ENCODE measurements at regions not wholly inside any gene's neighbourhood (a gene's known extent, or its start where the extent isn't known, plus 50 kb on each side); places are given as distances from the start of the nearest gene placed in this dataset.

- Histone ChIP-seq H3K9me3 (ENCODE audit: control insufficient read depth, insufficient read depth, low read length) (no peaks in the 10 kb centered on the region), H3K36me3 (ENCODE audit: control insufficient read depth, insufficient read depth, low read length) (no peaks in the 10 kb centered on the region), H3K27me3 (ENCODE audit: control insufficient read depth, insufficient read depth, low read length) (no peaks in the 10 kb centered on the region), H3K4me1 (ENCODE audit: control insufficient read depth, insufficient read depth, low read length) (peaks cover 3% of the 10 kb centered on the region), H3K9ac (ENCODE audit: low read depth, low read length) (no peak overlapping the region), H3K4me3 (ENCODE audit: low read depth, low read length) (no peak overlapping the region)
Observed at GRCh38 chr3:159453945-159454344, 534.7 kb upstream of the IL12A start.

- no peaks in the 10 kb centered on the region for H3K27me3 ChIP-seq (ENCODE audit: control insufficient read depth, insufficient read depth, low read length)
- no peak overlapping the region for H3K4me3 ChIP-seq (ENCODE audit: low read depth, low read length)
- no peaks in the 10 kb centered on the region for H3K36me3 ChIP-seq (ENCODE audit: control insufficient read depth, insufficient read depth, low read length)
- peaks cover 3% of the 10 kb centered on the region for H3K4me1 ChIP-seq (ENCODE audit: control insufficient read depth, insufficient read depth, low read length)
- H3K9me3 ChIP-seq (ENCODE audit: control insufficient read depth, insufficient read depth, low read length), result no peaks in the 10 kb centered on the region
- H3K9ac ChIP-seq (ENCODE audit: low read depth, low read length), result no peak overlapping the region
Observed at GRCh38 chr3:159455741-159456181, 532.9 kb upstream of the IL12A start.

- H3K9me3 ChIP-seq (ENCODE audit: control insufficient read depth, insufficient read depth, low read length), result no peaks in the 10 kb centered on the region
- H3K27me3 ChIP-seq (ENCODE audit: control insufficient read depth, insufficient read depth, low read length), result no peaks in the 10 kb centered on the region
- no peak overlapping the region for H3K9ac ChIP-seq (ENCODE audit: low read depth, low read length)
- H3K4me3 ChIP-seq (ENCODE audit: low read depth, low read length), result no peak overlapping the region
- H3K4me1 ChIP-seq (ENCODE audit: control insufficient read depth, insufficient read depth, low read length), result peaks cover 3% of the 10 kb centered on the region
- H3K36me3 ChIP-seq (ENCODE audit: control insufficient read depth, insufficient read depth, low read length), result no peaks in the 10 kb centered on the region
Observed at GRCh38 chr3:159458010-159458409, 530.6 kb upstream of the IL12A start.

GRCh38 chr3:159458982-159459381 lies 529.7 kb upstream of the IL12A start:
- Histone ChIP-seq H3K9ac (ENCODE audit: low read depth, low read length) (no peak overlapping the region), H3K27me3 (ENCODE audit: control insufficient read depth, insufficient read depth, low read length) (no peaks in the 10 kb centered on the region), H3K36me3 (ENCODE audit: control insufficient read depth, insufficient read depth, low read length) (no peaks in the 10 kb centered on the region), H3K4me1 (ENCODE audit: control insufficient read depth, insufficient read depth, low read length) (peaks cover under 1% of the 10 kb centered on the region), H3K4me3 (ENCODE audit: low read depth, low read length) (no peak overlapping the region), H3K9me3 (ENCODE audit: control insufficient read depth, insufficient read depth, low read length) (no peaks in the 10 kb centered on the region)

- Histone ChIP-seq H3K9ac (ENCODE audit: low read depth, low read length) (no peak overlapping the region), H3K4me3 (ENCODE audit: low read depth, low read length) (no peak overlapping the region), H3K27me3 (ENCODE audit: control insufficient read depth, insufficient read depth, low read length) (no peaks in the 10 kb centered on the region), H3K4me1 (ENCODE audit: control insufficient read depth, insufficient read depth, low read length) (no peaks in the 10 kb centered on the region), H3K9me3 (ENCODE audit: control insufficient read depth, insufficient read depth, low read length) (no peaks in the 10 kb centered on the region), H3K36me3 (ENCODE audit: control insufficient read depth, insufficient read depth, low read length) (no peaks in the 10 kb centered on the region)
Observed at GRCh38 chr3:159472611-159473010, 516.0 kb upstream of the IL12A start.

GRCh38 chr3:159473206-159473605 lies 515.4 kb upstream of the IL12A start:
- H3K4me1 ChIP-seq (ENCODE audit: control insufficient read depth, insufficient read depth, low read length), result no peaks in the 10 kb centered on the region
- H3K36me3 ChIP-seq (ENCODE audit: control insufficient read depth, insufficient read depth, low read length), result no peaks in the 10 kb centered on the region
- no peaks in the 10 kb centered on the region for H3K27me3 ChIP-seq (ENCODE audit: control insufficient read depth, insufficient read depth, low read length)
- no peak overlapping the region for H3K4me3 ChIP-seq (ENCODE audit: low read depth, low read length)
- no peaks in the 10 kb centered on the region for H3K9me3 ChIP-seq (ENCODE audit: control insufficient read depth, insufficient read depth, low read length)
- no peak overlapping the region for H3K9ac ChIP-seq (ENCODE audit: low read depth, low read length)

GRCh38 chr3:159480046-159480445 lies 508.6 kb upstream of the IL12A start:
- no peak overlapping the region for H3K4me3 ChIP-seq (ENCODE audit: low read depth, low read length)
- H3K36me3 ChIP-seq (ENCODE audit: control insufficient read depth, insufficient read depth, low read length), result no peaks in the 10 kb centered on the region

GRCh38 chr3:159482241-159482993 lies 506.2 kb upstream of the IL12A start:
- Histone ChIP-seq H3K9me3 (ENCODE audit: control insufficient read depth, insufficient read depth, low read length) (no peaks in the 10 kb centered on the region), H3K27me3 (ENCODE audit: control insufficient read depth, insufficient read depth, low read length) (no peaks in the 10 kb centered on the region), H3K36me3 (ENCODE audit: control insufficient read depth, insufficient read depth, low read length) (no peaks in the 10 kb centered on the region), H3K9ac (ENCODE audit: low read depth, low read length) (no peak overlapping the region), H3K4me3 (ENCODE audit: low read depth, low read length) (no peak overlapping the region), H3K4me1 (ENCODE audit: control insufficient read depth, insufficient read depth, low read length) (peaks cover 3% of the 10 kb centered on the region)

More at GRCh38 chr3:159480046-159480445, 508.6 kb upstream of the IL12A start:
- H3K27me3 ChIP-seq (ENCODE audit: control insufficient read depth, insufficient read depth, low read length), result no peaks in the 10 kb centered on the region
- no peaks in the 10 kb centered on the region for H3K9me3 ChIP-seq (ENCODE audit: control insufficient read depth, insufficient read depth, low read length)
- peaks cover 3% of the 10 kb centered on the region for H3K4me1 ChIP-seq (ENCODE audit: control insufficient read depth, insufficient read depth, low read length)
- no peak overlapping the region for H3K9ac ChIP-seq (ENCODE audit: low read depth, low read length)

GRCh38 chr3:159482994-159483367 lies 505.7 kb upstream of the IL12A start:
- H3K4me3 ChIP-seq (ENCODE audit: low read depth, low read length), result no peak overlapping the region
- no peaks in the 10 kb centered on the region for H3K36me3 ChIP-seq (ENCODE audit: control insufficient read depth, insufficient read depth, low read length)

GRCh38 chr3:159486580-159486979 lies 502.1 kb upstream of the IL12A start:
- Histone ChIP-seq H3K27me3 (ENCODE audit: control insufficient read depth, insufficient read depth, low read length) (no peaks in the 10 kb centered on the region), H3K9ac (ENCODE audit: low read depth, low read length) (no peak overlapping the region), H3K36me3 (ENCODE audit: control insufficient read depth, insufficient read depth, low read length) (no peaks in the 10 kb centered on the region), H3K4me3 (ENCODE audit: low read depth, low read length) (no peak overlapping the region), H3K9me3 (ENCODE audit: control insufficient read depth, insufficient read depth, low read length) (no peaks in the 10 kb centered on the region), H3K4me1 (ENCODE audit: control insufficient read depth, insufficient read depth, low read length) (peaks cover 3% of the 10 kb centered on the region)

More at GRCh38 chr3:159482994-159483367, 505.7 kb upstream of the IL12A start:
- no peaks in the 10 kb centered on the region for H3K27me3 ChIP-seq (ENCODE audit: control insufficient read depth, insufficient read depth, low read length)
- H3K4me1 ChIP-seq (ENCODE audit: control insufficient read depth, insufficient read depth, low read length), result peaks cover 3% of the 10 kb centered on the region
- H3K9me3 ChIP-seq (ENCODE audit: control insufficient read depth, insufficient read depth, low read length), result no peaks in the 10 kb centered on the region
- H3K9ac ChIP-seq (ENCODE audit: low read depth, low read length), result no peak overlapping the region

GRCh38 chr3:159487304-159487703 lies 501.3 kb upstream of the IL12A start:
- Histone ChIP-seq H3K27me3 (ENCODE audit: control insufficient read depth, insufficient read depth, low read length) (no peaks in the 10 kb centered on the region), H3K9me3 (ENCODE audit: control insufficient read depth, insufficient read depth, low read length) (no peaks in the 10 kb centered on the region), H3K9ac (ENCODE audit: low read depth, low read length) (no peak overlapping the region), H3K4me3 (ENCODE audit: low read depth, low read length) (no peak overlapping the region), H3K36me3 (ENCODE audit: control insufficient read depth, insufficient read depth, low read length) (no peaks in the 10 kb centered on the region), H3K4me1 (ENCODE audit: control insufficient read depth, insufficient read depth, low read length) (peaks cover 3% of the 10 kb centered on the region)

- H3K9ac ChIP-seq (ENCODE audit: low read depth, low read length), result no peak overlapping the region
- H3K4me3 ChIP-seq (ENCODE audit: low read depth, low read length), result no peak overlapping the region
- H3K27me3 ChIP-seq (ENCODE audit: control insufficient read depth, insufficient read depth, low read length), result no peaks in the 10 kb centered on the region
- H3K36me3 ChIP-seq (ENCODE audit: control insufficient read depth, insufficient read depth, low read length), result no peaks in the 10 kb centered on the region
- H3K4me1 ChIP-seq (ENCODE audit: control insufficient read depth, insufficient read depth, low read length), result no peaks in the 10 kb centered on the region
- H3K9me3 ChIP-seq (ENCODE audit: control insufficient read depth, insufficient read depth, low read length), result no peaks in the 10 kb centered on the region
Observed at GRCh38 chr3:159488602-159489001, 500.0 kb upstream of the IL12A start.
